ENCODE measurements at regions not wholly inside any gene's neighbourhood (a gene's known extent, or its start where the extent isn't known, plus 50 kb on each side); places are given as distances from the start of the nearest gene placed in this dataset.

DNA sequence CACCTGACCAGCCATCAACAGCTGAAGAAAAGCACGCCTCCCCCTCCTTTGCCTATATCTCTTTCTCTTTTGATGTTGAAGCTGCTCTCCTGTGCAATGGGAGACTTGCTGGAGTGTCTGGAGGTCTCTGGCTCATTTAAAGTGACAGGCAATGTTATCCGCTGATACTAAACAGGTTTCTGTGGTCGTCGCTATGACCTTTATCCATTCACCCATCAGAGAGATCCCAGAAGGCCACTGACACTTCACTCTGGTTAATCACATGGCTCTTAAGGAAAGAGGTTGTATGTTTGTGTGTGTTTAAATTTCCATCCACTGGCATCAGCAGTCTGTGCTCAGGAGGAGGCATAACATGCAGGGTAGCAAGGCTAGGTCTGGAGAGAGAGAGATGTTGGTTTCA is 277.3 kb downstream of the MTX2 start:
- no peak for DNase-seq

DNA sequence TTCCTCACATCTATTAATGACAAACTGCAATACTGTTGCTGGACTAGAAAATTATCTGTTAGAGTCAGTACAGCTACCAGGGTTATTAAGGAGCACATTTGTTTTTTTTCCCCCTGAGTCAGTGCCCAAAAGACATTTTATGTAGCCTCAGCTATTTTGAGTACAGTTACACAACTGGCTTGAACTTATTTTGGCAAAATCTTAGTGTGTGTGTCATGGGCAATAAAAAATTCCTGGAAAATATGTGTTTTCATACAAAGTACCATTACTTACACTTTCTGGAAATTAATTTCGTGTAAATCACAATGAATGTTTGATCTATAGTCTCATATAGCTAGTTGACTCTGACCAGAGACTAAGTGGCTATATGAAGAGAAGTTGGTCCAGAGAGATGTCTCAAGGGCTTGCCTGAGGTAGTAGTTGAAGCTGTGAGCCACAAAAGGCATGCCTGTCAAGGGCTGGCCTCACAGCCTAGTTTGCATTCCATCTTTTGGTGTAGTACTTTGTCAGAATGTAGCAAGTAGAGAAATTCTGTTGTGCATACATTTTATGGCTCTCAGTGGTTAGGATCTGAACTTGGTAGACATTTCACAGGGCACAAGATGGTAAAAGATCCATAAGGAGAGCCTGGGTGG is 283.4 kb downstream of the MTX2 start:
- no peak for DNase-seq

DNA sequence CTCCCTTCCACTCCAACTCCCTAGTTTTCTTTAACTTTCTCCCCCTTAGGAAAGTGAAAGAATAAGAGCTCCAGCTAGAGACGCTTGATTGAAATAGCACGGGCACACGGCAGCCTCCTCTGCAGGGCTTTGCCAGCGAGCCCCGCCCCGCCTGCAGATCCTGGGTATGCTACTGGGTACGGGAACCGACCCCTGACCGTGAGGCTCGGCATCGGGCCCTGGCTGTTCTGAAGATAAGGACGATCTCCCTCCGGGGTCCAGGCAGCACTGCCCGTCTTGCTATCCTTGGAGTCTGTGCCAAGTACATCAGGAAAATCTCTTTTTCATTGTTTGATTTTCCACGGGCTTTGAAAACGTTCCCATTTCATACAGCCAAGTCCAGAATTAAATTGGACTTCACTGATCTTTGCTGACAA is 284.5 kb downstream of the MTX2 start:
- DNase-seq: peak; percentile 57

DNA sequence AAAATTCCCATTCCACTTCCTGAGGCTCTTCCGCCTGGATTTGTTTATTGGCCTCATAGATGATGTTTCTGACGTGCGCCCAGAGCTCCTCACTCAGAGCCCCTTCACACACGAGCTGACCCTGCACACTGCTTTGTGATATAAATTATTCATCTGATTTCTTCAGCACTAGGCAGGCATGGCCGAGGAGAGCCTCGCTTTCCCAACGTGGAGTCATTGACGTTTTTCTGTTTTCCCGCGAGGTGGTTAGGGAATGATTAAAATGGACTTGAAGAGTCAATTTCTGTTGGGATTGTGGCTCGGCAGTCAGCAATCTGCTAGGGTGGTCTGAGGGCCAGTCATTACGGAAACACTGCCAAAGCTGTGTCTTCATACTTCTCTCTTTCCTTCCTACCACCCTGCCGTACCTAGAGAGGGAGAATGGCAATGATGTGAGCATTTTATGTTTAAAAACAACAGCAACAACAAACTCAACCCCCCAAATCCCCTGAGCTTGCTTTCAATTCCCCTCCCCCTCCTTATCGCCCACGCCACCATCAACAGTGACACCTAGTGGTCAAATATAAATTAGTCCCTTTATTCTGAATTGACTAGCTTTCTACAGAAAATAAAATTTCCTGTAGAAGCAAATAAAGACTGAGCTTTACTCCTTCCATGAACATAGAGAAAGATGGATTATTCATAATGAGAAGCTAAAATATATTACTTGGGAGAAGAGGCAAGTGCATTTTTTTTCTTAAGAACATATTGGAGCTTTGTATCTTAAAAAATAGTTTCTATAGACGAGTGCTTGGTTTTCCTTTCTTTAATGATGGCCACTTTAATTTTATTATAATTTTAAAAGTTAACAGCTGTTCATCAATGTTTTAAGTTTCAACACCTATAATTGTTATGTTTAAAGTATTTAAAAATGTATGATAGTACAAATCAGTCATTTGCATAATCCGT is 285.1 kb downstream of the MTX2 start:
- DNase-seq: peak; percentile 89

DNA sequence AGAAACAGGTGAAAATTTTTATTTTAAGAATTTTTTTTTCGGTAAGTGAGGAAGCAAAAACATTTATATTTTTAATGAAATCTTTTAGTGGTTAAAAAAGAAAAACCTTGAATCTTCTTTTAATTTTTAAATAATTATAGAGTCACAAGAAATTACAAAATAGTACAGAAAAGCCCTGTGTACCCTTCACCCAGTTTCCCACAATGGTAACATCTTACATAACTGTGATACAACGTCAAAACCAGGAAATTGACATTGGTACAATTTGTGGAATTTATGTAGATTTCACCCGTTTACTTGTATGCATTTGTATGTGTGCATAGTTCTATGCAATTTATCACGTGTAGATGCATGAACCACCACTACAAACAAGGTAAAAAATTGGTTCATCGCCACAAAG is 285.9 kb downstream of the MTX2 start:
- no peak for DNase-seq

DNA sequence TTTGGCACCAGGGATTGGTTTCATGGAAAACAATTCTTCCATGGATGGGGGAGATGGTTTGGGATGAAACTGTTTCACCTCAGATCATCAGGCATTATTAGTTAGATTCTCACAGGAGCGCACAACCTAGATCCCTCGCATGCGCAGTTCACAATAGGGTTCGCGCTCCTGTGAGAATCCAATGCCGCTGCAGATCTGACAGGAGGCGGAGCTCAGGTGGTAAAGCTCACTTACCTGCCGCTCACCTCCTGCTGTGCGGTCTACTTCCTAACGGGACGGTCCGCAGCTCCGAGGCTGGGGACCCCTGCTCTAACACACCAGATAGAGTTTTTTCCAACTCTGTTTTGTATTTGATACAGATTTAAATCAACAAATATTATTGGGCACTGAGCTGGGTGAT is 286.5 kb downstream of the MTX2 start:
- DNase-seq: no peak

DNA sequence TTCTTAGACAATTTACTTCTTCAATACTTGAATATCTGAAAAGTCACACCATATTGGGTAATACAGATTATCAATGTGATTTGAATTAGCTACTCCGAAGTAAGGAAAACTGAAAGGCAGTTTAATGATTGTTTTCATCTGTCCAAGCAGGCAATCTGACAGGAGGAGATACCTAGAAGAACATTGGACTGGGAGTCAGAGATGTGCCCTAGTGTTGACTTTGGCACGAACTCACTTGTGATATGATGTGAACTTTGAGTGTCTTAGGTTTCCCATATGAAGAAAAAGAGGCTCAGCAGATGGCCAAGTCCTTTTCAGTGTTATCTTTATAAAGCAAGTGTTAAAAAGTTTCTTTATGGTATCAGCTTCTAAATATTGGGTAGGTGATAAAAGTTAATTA is 287.1 kb downstream of the MTX2 start:
- no peak for DNase-seq

DNA sequence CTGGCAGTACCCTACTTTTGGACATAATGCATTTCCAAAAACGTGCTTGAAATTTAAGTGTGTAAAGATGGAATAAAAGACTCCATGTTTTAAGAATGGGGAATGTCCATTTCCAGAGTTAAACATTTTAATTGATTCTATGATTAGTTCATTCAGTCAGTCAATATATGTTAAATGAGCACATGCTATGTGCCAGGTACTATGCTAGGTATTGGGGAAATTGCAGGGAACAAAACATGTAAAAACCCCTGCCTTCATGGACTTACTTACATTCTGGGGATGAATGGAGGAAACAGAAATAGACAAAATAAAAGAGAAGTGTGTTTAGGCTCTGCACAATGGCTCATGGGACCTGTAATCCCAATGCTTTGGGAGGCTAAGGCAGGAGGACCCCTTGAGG is 288.6 kb downstream of the MTX2 start:
- no peak for DNase-seq

DNA sequence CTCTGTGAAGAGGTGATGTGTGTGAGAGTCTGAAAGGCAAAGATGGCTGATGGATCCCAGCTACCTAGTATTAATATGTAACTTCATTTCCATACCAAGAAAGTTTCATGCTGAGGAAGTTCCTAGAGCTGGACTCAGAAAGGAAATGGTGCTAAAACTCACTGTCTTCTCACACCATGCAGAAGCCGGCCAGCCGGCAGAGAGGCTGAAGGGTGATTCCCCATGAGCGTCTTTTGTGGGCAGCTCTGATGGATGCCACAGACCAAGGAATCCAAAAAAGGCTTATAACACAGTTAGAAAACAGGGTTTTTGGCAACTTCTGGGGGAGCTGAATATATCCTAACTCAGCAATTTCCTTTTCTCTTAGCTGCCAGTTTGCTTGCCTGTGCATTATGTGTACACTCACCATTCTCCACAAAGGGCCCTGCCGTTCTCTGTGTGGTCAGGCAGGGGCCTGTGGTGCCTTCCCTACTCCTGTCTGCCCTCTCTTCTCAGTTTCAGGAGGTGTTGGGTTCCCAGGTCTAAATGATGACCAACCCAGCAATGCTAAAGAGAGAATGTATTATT is 289.4 kb downstream of the MTX2 start:
- no peak for DNase-seq

DNA sequence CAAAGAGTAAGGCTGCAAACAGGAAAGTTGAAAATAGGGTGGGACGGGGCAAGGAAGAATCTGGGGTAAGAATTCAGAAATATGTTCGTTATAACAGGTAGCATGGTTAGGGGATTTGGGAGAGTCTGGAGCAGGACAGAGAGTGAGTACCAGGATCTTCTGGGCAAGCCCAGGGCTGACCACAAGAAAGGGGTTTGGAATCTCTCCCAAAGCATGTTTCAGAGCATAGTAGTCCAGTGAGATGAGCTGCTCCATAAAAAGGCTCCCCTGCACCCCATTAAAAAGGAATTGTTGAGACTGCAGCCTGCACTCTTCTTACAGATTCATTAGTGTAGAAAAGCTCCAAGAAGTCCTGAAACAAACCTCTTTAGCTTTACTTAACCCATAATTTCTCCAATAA is 291.1 kb downstream of the MTX2 start:
- no peak for DNase-seq

DNA sequence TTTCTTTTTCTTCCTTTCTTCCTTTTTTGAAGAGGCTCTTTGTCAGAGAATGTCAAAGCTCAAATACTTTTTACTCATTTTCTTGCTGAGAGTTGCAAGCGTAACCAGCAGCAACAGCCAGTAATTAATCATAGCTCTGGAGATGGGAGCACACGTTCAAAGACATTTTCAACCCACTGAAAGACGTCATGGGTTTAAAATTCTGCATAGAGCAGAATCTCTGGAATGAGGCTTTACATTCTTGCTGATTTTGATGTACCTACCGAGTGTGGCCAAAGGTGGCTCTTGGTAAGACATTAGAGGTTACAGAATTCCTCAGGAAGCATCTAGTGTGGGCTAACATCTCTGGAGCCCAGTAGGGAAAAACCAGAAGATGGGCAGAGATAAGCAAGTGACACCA is 292.5 kb downstream of the MTX2 start:
- DNase-seq: no peak

DNA sequence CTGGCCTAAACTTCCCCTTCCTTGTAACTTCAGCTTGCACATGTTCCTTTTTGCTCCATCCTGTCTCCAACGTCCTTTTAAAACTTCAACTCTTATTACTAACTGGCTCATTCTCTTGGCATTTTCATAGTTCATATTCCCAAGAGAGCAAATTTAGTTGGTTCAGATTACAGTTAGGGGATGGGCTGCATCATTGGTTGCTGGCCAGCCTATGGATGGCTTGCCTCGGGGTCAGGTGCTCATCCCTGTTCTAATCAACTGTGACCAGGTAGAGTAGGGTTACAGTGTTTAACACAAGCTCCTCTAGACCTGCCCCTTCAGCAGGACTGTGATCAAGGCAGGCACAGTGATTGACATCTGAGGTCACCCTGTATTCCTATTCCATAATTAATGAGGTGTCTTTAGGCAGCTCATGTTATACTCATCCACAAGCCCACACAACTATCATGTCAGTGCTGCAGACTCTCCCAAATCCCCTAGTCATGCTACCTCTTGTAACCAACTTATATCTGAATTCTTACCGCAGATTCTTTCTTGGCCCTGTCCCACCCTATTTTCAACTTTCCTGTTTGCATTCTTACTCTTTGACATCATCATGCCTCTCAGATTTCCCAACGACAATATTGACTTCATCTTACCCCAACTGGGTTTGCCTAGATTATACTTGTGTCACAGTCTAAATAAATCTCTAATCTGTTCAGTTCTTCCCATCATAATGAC is 293.3 kb downstream of the MTX2 start:
- DNase-seq: no peak

DNA sequence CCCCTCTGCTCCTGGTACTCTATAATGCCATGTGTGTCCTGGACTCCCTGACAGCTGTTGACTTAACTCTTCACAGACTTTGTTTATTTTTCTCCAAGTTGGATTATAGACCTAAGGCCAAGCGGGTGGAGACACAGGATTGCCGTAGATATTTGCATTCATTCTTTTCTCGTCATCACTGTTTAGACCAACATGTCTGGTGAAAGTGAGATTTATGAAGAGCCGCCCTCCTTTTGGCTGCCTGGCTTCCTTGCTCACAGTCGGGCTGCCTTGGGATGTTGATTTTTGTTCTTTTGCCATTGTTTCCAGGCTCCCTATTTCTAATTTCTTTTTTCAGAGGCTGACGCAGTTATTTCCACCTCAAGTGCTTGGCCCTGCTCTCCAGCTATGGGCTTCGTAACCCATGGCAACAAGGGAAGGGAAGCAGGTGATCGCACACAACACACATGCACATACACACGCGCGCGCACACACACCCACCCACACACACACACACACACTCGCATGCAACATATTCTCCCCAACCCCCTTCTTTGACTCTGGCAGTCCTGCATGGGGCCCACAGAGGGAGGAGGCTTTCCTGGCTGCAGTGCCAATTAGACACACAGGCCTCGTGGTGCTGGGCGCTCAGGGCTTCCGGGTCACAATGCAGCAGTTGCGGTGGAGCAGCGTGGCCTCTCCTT is 296.5 kb downstream of the MTX2 start:
- DNase-seq: peak; percentile 68

DNA sequence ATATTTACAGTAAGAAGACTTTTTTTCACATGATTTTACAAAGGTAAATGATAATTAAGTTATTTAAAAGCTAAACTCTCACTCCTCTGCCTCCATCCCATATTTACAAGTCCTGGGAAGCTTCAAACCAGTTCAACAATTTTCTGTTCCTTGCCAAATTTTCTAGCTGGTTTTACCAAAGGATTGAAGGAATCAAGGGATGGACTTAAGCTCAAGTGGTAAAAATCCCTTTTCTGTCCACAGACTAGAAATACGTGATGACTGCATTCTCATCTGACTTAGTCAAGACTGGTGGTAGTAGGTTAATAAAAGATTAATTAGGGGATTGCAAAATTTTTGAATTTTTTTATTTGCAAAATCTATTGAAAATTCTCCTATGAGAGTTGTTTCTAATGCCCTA is 297.3 kb downstream of the MTX2 start:
- peak; percentile 48 for DNase-seq

DNA sequence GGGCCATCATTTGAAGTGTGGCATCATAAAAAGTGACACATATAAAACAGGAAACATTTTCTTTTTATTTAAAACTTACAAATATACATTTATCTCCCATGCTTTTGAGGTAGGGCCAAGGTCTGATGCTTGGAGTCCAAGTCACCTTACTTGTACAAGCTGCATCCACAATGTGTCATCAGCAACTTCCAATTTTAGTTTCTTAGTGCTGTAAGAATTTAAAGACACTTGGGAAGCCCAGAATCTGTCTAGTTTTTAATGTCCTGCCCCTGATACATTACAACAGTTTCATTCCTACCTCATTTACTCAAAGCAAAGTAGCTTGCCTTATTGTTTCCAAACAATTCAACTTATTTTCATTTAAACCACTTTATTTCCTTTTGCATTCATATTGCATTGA is 297.7 kb downstream of the MTX2 start:
- no peak for DNase-seq

DNA sequence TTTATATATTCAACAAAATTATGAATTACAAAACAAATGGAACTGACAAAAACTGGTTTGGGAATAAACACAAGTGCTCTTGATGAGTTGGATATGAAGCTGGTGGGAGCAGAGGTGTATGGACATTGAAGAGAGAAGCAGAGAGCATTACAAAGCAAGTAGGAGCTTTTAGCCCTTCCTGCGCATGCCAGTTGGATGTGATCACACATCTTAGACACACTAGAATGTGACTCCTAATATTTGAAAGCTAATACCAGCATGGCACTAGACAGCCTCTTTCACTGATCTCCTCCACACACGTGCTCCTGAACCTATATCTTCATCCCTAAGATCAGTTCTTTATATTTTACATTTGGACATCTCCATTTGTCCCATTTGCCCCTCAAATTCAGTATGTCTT is 298.1 kb downstream of the MTX2 start:
- DNase-seq: no peak

DNA sequence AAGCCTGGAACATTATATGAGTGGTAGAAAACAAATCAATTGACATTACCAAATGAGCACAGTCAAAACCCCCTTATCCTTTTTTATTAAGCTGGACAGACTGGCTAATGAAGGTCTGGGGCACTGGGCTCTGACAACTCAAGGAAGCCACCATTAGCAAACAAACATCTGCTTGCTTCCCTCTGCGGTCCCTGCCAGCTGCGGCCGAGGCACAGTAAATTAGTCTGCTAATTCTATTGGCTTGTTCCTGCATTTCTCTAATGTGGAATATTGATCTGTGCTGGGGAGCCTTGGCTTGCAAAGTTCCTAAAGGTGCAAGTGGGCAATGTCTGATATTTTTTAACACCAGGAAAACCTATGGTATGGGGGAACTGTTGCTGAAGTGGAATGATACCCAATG is 300.3 kb downstream of the MTX2 start:
- no peak for DNase-seq

DNA sequence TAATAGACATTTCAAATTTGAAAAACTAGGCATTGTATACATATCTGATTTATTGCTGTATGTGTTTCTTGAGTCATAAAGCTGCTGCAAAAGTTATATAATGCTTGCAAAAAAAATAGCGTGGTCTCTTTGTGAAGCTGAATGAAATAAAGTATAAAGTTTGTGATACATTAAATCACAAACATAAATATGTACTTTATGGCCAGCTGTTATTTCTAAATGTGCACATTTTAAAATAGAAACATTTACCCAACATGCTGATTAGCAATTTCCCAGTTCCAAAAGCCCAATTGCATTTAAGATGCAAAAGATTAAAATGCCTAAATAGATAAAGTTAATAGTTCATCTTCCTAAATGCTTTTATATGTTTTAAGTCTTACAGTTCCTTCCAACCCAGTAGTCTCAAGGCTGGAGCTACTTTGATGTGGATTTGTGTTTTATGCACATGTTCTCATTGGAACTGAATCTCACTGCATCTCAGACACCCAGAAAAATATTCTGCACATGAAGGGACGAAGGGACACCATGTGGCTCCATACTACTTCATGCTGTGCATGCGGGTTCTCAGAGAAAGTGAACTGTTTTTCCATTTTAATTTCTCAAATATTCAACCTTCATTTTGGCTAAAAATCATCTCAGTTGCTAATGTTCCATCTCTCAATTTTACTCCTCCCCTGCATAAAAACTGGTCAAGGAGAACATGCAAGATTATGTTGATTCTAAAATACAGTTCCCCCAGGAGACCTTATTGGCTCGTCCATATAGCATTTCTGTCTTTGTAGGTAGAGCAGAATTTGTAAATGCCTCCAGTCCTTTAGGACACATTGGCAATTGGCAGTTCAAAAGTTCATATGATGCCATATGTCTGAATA is 304.6 kb downstream of the MTX2 start:
- DNase-seq: no peak

DNA sequence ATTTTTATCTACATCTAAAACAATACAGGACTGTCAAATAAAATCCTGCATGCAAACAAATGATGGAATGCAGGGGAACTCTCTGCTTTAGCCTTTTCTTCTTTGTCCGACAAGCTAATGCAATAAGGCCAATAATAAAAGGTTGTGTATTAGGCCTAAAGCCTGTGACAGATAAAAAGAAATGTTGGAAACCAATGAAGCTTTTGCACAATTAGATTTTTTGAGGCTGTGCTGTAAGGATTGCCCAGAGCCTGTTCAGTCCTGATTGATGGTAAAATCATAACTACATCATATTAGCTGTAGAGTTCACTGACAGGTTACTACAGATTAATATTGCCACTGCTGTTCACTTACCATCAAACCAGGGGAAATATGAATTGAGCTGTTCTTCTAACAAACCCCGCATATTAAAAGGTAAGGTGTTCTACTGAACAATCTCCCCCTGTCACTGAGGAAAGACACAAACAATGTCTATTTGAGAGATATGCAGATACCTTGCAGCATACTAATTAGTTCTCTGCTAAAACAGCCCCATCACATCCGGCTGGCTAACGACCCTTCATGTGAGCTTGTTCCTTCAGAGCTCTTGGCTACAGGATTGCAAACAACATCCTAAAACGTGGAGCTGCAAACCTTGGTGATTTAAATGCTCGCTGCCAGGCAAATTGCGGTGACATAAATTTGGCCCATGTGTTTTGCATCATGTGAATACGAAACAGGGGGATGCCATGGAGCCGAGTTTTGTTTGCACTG is 305.4 kb downstream of the MTX2 start:
- no peak for DNase-seq

DNA sequence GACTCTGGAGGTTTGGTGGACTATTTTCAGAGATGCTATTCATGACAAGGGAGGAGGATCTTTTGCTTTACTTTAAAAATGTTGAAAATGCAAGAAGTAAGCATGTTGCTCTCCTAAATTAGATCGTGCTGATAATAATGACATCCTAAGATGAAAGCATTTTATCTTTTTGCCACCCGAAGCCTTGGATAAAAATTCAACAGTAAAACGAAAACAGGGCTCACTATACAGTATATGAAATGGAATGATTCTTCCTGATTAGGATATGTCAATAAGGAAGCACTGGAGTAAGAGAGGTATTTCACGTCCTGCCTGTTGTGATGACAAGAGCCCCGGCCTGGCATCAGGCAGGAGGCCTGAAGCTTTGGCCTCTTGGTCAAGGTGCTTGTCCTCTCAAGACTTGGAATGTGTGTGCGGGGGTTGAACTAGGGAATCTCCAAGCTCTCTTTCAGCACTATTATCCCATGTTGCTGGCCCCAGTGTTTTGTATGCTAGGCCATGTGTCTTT is 306.0 kb downstream of the MTX2 start:
- DNase-seq: no peak

DNA sequence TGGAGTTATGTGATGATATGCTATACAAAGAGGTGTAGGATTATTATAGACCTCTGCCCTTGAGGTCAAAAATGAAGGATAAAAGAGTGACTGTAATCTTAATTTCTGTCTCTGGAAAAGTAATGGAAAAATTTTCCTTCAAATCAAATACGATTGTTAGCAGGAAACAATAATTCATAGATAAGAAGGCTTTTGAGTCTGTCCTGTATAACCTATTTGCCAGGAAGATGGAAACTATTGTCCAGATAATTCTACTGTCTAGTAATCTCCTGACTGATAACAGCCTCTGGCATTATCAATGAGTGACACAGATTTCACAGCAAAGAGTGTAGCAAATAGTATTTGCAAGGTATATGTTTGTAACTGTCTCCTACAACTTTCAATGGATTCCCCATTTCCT is 307.8 kb downstream of the MTX2 start:
- DNase-seq: no peak

Measured in NCI-H2029 treated with DMSO at 0.1 percent for 48 hours (cell line).